HL-60 (cell line): ENCODE measurements at regions not wholly inside any gene's neighbourhood (a gene's known extent, or its start where the extent isn't known, plus 50 kb on each side); places are given as distances from the start of the nearest gene placed in this dataset.
"Not testable (repeated sequence)": the region's sequence is repeated elsewhere in the genome, so short reads cannot be mapped to it uniquely, and the experiment has no call there.

Source experiments
- DNase-seq, 2 experiments: peaks; one replicate each; pipeline ENCODE4 v3.0.0-alpha.2; 2010 to 2020; ENCODE audit warnings: low read depth in 1 of 2, low spot score in 1 of 2
- H3K27ac ChIP-seq: fragments of 250-450 bp; sonication (Bioruptor Pico); replicated peaks from 2 replicates; pipeline ENCODE4 v1.5.1; 2020; ENCODE audit warnings: mild to moderate bottlenecking, moderate library complexity
- H3K27me3 ChIP-seq: fragments of 250-450 bp; sonication (Bioruptor Pico); 2 replicates; pipeline ENCODE4 v1.5.1; 2021; ENCODE audit warnings: mild to moderate bottlenecking, moderate library complexity; ENCODE audit not compliant: insufficient read depth, poor library complexity, severe bottlenecking
- H3K4me3 ChIP-seq: replicated peaks from 2 replicates; pipeline ENCODE4 v1.5.1; 2011; ENCODE audit warnings: mild to moderate bottlenecking, control low read depth, low read length; ENCODE audit not compliant: insufficient read depth
- CTCF ChIP-seq: IDR thresholded peaks from one replicate; pipeline ENCODE4 v1.5.1; 2011; ENCODE audit warnings: low read length, control low read depth, inconsistent platforms; ENCODE audit not compliant: insufficient read depth
- GABPA ChIP-seq: IDR thresholded peaks from 2 replicates; pipeline ENCODE4 v1.6.1; 2012; ENCODE audit warnings: low read depth
- POLR2AphosphoS5 ChIP-seq: IDR thresholded peaks from 2 replicates; pipeline ENCODE4 v1.6.1; 2012; ENCODE audit warnings: low read depth
- SPI1 ChIP-seq: IDR thresholded peaks from 2 replicates; pipeline ENCODE4 v1.6.1; 2012; ENCODE audit warnings: low read depth, mild to moderate bottlenecking, borderline replicate concordance
- TF ChIP-seq, protein P1 (sequence below): IDR thresholded peaks from 2 replicates; pipeline ENCODE4 v1.6.1; 2012; ENCODE audit warnings: low read depth; ENCODE audit not compliant: insufficient replicate concordance

- no peaks in the 10 kb centered on the region for H3K27me3 ChIP-seq
- no peak overlapping the region for H3K27ac ChIP-seq
- TF ChIP-seq POLR2AphosphoS5, result no peak
- TF ChIP-seq SPI1, result no peak
Observed at GRCh38 chr6:20341096-20341495, 60.6 kb upstream of the E2F3 start.

DNA sequence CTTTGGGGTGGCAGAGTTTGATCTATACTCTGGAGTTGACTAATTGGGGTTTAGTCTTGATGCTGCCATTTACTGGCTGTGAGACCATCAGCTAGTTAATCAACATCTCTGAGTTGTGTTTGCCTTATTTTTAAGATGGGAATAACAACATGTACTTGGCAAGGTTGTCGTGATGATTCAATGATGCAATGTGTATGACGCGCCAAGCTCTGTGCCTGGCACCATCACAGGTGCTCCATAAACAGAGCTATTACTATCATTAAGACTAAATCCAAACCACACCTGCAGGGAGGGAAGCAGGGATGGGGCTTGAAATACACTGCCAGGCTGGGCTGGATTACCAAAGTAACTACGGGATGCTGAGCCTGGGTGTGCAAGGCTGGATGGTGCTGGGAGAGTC is 60.1 kb upstream of the E2F3 start:
- H3K27ac ChIP-seq, result no peak overlapping the region
- TF ChIP-seq CTCF (no peak), GABPA (no peak), SPI1 (no peak), POLR2AphosphoS5 (no peak)
- TF ChIP-seq, protein P1, sequence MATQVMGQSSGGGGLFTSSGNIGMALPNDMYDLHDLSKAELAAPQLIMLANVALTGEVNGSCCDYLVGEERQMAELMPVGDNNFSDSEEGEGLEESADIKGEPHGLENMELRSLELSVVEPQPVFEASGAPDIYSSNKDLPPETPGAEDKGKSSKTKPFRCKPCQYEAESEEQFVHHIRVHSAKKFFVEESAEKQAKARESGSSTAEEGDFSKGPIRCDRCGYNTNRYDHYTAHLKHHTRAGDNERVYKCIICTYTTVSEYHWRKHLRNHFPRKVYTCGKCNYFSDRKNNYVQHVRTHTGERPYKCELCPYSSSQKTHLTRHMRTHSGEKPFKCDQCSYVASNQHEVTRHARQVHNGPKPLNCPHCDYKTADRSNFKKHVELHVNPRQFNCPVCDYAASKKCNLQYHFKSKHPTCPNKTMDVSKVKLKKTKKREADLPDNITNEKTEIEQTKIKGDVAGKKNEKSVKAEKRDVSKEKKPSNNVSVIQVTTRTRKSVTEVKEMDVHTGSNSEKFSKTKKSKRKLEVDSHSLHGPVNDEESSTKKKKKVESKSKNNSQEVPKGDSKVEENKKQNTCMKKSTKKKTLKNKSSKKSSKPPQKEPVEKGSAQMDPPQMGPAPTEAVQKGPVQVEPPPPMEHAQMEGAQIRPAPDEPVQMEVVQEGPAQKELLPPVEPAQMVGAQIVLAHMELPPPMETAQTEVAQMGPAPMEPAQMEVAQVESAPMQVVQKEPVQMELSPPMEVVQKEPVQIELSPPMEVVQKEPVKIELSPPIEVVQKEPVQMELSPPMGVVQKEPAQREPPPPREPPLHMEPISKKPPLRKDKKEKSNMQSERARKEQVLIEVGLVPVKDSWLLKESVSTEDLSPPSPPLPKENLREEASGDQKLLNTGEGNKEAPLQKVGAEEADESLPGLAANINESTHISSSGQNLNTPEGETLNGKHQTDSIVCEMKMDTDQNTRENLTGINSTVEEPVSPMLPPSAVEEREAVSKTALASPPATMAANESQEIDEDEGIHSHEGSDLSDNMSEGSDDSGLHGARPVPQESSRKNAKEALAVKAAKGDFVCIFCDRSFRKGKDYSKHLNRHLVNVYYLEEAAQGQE, result no peak
- H3K27me3 ChIP-seq, result no peaks in the 10 kb centered on the region
- no peak for DNase-seq
- no peak overlapping the region for H3K4me3 ChIP-seq

More at GRCh38 chr6:20341096-20341495, 60.6 kb upstream of the E2F3 start:
- no peak for DNase-seq
- no peak overlapping the region for H3K4me3 ChIP-seq

DNA sequence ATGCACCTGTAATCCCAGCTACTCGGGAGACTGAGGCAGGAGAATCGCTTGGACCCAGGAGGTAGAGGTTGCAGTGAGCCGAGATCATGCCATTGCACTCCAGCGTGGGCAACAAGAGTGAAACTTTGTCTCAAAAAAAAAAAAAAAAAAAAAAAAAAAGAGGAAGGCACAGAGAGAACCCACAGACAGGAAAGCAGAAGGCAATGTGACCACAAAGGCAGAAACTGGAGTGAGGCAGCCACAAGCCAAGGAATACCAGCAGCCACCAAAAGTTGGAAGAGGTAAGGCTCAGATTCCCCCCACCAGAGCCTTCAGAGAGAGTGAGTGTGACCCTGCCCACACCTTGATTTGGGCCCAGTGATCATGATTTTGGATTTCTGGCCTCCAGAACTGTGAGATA is 54.7 kb upstream of the E2F3 start:
- not testable (repeated sequence) for H3K4me3 ChIP-seq, H3K27ac ChIP-seq, H3K27me3 ChIP-seq
- peak in 1 of 2 experiments; percentile 35 for DNase-seq
- peak; percentile 73 for TF ChIP-seq SPI1

DNA sequence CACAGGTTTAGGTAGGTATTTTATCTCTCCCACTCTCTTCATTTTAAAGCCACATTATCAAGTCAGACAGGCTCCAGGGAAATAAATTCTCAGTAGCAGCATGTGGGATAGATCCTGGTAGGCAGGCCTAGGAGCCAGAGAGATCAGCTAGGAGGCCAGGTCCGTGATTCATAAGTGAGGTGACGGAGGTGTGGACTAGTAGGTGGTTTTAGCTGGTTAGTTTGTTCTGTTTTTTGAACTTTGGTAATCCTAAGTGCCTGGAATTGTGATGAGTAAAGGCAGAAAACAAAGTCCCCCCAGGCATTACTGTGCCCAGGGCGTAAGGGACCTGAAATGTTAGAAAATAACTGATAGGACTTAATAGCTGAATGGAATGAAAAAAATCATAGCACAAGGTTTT is 53.6 kb upstream of the E2F3 start:
- TF ChIP-seq, protein P1, result no peak
- TF ChIP-seq CTCF (no peak), POLR2AphosphoS5 (no peak), GABPA (no peak), SPI1 (no peak)
- no peak for DNase-seq
- no peak overlapping the region for H3K4me3 ChIP-seq
- no peaks in the 10 kb centered on the region for H3K27me3 ChIP-seq
- no peak overlapping the region for H3K27ac ChIP-seq

DNA sequence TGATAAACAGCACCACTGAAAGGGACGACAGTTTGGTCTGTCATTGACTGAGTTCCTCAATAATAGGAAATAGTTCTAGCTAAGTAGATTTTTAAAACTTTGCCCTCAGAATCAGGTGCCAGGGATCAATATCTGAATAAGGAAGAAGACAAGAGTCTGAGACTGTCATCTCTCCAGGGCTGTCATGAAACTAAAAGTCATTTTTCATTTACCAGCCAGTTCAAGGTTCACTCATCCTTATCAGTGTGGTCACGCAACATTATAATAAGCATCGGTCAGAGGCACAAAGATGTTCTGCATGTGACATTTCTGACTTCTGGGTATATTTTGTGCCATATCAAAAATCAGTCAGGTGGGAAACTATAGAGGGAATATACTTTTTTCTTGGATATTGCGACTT is 52.5 kb upstream of the E2F3 start:
- no peaks in the 10 kb centered on the region for H3K27me3 ChIP-seq
- H3K4me3 ChIP-seq, result no peak overlapping the region
- TF ChIP-seq, protein P1, result no peak
- TF ChIP-seq CTCF (no peak), GABPA (no peak), SPI1 (no peak), POLR2AphosphoS5 (no peak)
- H3K27ac ChIP-seq, result no peak overlapping the region
- DNase-seq, result no peak
